HG02885 (cell line): ENCODE measurements at regions not wholly inside any gene's neighbourhood (a gene's known extent, or its start where the extent isn't known, plus 50 kb on each side); places are given as distances from the start of the nearest gene placed in this dataset.

Experiments used
- ATAC-seq: cut with Tn5 transposase; IDR thresholded peaks from one replicate; pipeline ENCODE4 v1.9.1; 2021; ENCODE audit warnings: mild to moderate bottlenecking; ENCODE audit not compliant: unreplicated experiment, poor library complexity

DNA sequence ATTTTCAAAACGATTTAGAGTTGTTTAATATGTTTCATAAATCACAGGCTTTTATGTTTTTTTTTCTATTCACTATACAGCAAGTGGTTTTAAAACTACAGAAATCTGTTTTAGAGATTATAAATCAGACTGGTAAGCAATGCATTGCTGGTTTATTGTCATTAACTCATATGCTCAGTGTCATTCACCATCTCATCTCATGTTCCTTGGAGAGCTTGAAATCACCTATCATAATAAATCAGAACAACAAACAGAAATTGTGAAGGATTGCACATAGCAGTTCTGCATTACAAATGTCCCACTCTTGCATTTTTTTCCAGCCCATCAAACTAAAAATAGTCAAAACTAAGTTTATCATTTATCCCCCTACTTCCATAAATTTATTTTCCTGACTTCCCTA is 470.8 kb downstream of the FSCB start:
- no peak for ATAC-seq

DNA sequence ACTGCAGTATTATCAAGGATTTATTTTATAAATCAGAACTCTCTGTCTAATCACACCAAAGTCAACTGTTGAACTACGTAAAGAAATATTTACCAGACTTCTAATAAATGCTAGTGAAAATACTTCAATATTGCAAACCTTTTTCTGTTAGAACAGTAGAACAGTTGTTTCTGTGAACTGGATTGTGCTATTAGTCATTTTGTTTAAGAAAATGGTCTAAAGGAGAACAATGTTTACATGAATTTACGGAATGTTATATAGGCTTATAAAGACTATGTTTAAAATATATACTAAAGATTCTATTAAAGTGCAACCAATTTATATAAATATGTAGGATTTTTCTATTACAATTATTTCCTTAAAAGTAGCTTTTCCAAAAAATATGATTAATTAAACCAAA is 471.4 kb downstream of the FSCB start:
- ATAC-seq, result no peak

DNA sequence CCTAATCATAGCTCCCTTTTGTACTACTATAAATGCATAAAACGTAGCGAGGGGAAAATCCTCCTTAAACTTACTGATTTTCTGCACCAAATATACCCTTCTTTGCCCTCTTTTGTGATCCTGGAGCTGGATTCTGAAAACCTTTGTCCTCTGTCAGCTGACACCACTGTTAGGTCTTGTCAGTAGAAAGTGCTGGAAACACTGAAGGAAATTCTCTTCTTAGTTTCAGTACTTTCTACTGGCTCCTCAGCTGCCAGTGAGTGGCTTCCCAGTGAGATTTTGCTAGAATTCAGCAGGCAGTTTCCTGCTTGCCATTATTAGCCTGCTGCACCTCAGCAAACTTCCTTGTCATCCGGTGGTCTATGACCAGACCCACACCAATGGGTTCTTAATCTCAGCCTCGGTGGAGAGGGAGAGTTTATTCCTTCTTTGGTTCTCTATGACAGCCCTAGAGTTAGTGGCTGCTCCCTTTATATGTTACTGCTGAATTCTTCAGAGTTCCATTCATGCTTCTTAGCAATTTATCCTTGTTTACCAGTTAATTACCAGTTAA is 476.2 kb downstream of the FSCB start:
- no peak for ATAC-seq

DNA sequence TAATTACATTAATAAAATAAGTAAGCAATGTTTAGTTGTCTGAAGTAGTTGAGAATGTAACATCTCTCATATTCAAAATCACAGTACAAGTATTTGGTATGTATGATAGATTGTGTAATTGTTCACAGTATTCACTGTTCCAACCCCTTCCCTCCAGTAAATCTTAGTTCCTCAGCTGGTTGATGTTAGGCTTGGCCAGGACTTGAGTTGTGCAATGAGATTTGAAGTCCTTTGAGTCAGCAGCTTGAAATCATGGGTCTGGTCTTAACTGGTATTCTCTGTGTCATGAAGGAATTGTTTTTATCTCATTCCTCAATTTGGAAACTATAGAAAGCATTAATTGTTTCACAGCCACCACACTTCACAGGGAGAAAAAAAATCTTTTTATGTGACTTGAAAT is 477.1 kb downstream of the FSCB start:
- ATAC-seq, result no peak

DNA sequence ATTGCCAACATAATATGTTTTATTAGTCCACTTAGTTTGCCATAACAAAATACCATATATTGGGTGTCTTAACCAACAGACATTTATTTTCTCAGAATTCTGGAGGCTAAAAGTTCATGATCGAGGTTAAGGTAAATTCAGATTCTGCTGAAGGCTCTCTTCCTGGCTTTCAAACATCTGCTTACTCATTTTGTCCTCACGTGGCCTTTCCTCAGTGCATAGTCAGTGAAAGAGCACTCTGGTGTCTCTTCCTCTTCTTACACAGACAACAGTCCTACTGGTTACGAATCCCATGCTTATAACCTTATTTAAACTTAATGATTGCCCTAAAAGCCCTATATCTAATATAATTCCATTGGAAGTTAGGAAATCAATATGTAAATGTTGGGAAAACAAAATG is 479.7 kb downstream of the FSCB start:
- ATAC-seq, result no peak

DNA sequence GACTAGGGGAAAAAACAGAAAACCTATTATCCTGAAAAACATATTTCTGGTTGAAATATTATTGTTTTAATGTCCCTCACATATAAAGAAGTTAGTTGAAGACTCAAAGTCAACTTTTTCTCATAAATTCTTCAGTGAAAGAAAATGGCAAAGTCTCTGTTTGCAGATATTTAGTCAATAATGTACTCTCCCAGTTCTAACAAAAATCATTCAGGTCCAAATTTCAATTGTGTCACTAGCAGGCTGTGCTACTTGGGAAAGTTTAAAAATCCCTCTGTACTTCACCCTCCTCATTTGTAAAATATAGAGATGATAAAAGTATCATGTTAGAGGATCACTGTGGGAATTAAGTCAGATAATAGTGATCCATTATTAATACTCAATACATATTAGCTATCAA is 496.5 kb downstream of the FSCB start:
- no peak for ATAC-seq

DNA sequence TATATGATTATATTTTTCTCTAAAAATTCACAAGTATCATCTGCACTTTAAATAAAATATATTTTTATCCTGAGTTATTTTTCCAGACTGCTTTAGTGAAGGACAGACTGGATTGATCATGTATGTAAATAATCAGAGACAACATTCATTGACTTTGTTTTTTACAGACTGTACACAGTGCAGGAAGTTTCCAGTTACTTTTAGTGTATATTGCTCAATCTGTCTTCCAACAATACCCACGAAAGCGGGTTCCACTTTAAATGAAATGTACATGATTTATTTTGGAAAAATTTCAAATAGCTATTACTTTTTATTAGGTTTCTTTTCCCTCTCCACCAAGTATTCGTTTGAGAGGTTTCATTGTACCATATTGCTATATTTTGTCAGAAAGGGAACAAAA is 497.0 kb downstream of the FSCB start:
- ATAC-seq, result no peak

DNA sequence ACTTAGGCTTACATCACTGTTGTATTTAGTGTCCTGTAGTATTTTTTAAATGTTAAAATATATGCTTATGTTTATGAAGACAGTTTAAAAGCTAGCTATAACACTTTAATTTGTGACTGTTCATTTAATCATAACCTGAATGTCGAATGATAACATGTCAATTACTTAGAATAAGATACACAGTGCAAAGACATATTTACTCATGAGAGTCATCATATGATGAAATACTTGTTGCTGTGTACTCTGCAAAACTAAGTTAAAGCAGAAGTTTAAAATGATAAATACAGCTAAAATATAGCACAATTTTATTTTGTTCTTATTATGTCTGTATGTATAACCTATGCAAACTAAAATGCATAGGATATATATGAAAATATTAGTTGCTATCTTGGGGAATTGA is 497.4 kb downstream of the FSCB start:
- no peak for ATAC-seq

DNA sequence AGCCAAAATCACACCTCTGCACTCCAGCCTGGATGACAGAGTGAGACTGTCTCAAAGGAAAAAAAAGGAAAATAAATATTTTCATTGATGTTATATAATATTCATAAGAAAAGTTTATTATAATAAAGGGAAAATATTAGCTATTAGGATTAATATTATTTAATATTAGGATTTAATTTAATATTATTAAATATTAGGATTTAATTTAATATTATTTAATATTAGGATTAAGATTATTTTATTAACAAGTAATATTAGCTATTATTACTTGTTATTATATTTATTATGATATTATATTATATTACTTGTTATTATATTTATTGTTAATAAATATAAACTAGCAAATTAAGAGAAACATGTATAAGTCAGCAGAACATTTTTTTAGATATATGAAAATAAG is 518.1 kb downstream of the FSCB start:
- ATAC-seq, result no peak

DNA sequence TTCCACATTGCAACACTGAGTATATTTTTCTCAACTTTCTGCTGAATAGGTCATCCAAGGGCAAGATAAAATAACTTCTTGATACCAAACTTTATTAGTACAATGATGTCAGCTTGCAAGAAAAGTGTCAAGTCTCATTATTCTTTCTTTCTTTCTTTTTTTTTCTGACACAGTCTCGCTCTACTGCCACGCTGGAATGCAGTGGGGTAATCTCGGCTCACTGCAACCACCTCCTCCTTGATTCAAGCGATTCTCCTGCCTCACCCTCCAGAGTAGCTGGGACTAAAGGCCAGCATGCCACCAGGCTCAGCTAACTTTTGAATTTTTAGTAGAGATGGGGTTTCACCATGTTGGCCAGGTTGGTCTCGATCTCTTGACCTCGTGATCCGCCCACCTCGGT is 523.4 kb downstream of the FSCB start:
- ATAC-seq, result no peak

DNA sequence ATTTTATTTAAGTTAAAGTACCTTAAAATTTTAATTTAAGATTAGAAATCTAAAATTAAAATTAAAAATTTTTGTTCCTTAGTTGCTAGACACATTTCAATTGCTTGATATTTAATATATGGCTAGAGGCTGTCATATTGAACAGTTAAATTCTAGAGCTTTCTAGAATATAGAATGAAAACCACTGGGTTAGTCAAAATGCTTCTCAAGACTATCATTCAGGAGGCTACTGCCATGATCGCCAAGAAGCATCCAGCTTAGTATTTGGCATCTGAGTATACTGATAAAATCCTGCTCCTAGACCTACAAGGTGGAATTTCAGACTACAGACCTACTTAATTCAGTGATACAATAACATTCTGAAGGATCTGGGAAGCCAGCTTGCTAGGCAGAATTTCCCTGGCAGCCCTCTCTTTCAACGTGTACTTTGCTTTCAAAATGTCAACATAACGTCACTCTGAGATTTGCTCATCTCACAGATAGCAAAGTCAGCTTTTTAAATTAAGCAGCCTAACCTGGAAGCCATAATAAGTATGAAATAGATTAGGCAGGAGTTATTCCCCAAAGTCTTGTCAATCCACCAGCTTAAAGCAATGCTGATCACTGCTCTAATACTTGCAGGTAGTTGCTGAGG is 525.8 kb downstream of the FSCB start:
- ATAC-seq, result no peak

DNA sequence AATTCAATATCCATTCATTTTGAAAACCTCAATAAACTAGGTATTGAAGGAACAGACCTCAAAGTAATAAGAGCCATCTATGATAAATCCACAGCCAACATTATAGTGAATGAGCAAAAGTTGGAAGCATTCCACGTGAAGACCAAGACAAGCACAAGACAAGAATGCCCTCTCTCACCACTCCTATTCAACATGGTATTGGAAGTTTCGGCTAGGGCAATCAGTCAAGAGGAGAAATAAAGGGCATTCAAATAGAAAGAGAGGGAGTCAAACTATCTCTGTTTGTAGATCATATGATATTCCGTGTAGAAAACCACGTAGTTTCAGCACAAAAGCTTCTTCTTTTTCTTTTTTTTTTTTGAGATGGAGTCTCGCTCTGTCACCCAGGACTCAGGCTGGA is 550.3 kb downstream of the FSCB start:
- no peak for ATAC-seq

DNA sequence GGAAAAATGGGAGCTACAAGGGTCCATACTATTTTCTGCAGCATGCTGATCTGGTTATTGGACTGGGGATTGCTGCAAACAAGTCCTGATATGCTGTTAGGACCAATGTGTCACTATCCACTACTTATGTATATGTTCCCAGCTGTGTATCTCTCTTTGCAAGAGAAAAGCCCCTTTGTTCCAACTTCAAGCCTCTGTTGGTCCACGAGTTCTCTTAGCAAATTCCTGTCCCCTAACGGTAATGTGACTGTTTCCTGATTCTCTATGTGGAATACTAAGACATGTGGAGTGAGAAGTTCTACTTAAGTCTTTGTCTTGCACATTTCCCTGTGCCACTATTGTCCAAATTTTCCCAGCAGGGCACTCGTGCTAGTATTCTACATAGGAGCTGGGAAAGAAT is 557.7 kb downstream of the FSCB start:
- no peak for ATAC-seq

DNA sequence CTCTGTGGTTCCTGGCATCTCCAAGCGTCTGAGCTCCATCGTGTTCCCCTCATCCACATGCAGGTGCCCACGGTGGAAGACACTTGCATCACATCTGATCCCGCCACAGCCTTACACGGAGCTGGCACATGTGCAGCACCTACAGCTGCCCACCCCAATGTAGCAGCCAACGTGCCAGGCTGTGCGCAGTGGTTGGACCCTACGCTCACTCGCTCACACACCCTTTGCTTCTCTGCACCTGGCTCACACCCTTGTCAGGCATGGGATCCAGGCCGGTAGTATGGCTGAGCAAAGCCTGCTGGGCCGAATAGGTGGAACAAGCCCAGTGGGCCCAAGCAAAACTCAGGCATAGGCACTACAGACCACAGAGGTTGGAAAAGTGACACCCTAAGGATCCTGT is 567.2 kb downstream of the FSCB start:
- no peak for ATAC-seq

DNA sequence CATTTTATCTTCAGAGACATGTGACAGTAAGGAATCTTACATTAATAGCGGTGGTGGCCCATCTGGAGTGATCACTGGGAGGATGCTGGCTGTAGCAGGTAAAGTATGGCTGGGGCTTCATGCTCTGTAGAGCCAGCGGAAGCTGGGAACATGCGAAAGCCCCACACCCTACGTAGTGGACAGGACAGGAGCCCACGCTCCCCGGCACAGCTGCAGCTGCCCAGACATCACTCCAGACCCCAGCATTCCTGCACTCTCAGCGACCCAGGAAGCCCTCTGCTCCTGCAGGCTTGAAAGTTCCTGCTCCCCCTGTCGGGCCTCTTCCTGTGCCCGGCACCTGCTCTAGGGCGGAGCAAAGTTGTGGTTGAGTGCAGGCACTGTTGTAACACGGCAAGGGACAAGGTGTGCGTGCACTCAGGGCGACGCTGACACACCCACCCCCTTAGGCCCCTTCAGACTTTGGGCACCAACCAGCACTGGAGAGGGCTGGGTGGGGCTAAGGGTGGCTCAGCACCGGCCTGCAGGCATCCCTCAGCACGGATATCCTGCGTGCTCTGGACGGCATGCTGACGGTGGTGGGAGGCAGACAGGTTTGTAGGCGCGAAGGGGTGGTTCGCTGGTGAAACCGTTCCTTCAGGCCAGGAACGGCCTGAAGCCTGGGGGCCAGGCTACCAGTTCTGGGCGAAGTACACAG is 568.3 kb downstream of the FSCB start:
- no peak for ATAC-seq

DNA sequence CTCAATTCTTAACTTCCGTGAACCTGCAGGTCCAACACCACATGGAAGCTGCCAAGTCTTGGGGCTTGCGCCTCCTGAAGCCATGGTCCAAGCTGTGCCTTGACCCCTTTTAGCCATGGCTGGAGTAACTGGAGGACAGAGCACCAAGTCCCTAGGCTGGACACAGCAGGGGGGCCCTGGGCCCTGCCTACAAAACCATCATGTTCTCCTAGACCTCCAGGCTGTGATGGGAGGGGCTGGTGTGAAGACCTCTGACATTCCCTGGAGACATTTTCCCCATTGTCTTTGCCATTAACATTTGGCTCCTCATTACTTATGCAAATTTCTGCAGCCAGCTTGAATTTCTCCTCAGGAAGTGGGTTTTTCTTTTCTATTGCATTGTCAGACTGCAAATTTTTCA is 570.1 kb downstream of the FSCB start:
- no peak for ATAC-seq

DNA sequence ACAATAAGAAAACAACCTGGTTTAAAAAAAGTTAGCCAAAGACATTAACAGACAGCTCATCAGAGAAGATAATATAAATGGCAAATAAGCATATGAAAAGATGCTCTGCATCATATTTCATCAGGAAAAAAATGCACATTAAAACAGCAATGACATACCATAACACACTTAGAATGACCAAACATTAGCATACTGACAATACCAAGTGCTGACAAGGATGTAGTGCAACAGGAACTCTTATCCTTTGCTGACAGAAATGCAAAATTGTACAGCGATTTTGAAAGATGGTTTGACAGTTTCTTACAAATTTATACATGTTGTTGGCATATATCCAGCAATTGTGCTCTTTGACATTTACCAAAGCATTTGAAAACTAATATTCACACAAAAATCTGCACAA is 573.0 kb downstream of the FSCB start:
- no peak for ATAC-seq

DNA sequence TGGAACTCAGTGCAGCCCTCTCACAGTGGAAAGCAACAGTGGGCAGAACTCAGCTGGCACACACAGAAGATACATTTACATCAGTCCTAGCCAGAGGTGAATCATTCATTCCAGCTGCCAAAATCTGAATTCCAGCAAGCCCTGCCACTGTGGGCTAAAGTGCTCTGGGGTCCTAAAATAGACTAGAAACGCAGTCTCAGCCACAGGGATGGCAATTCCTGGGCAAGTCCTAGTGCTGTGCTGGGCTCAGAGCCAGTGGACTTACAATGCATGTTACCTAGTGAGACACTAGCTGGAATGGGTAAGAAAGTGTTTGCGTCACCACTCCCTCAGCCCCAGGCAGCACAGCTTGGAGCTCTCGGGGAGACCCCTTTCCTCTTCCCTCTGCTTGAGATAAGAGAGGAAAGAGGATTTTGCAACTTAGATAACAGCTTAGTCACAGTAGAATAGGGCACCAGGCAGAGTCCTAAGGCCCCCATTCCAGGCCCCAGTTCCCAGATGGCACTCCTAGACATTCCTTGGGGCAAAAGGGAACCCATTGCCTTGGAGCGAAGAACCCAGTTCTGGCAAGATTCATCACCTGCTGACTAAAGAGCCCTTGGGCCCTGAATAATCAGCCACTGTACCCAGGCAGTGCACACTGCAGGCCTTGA is 592.9 kb downstream of the FSCB start:
- no peak for ATAC-seq

DNA sequence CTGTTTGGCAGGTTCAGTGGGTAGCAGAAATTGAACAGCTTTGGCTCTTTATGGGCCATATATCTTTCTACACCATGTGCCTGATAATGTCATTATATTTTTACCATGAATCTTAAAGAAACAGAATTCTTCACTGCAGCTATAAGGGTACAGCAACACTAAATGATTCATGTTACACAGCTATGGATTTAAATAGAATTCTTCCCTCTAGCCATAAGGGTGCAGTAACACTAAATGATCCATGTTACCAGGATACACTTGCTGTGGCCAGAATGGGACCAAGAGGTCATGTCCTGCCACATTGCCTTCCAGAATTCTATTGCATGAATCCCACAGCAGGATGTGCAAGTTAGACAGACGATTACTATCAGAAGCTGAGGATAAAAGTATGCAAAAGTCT is 603.9 kb downstream of the FSCB start:
- ATAC-seq, result no peak

DNA sequence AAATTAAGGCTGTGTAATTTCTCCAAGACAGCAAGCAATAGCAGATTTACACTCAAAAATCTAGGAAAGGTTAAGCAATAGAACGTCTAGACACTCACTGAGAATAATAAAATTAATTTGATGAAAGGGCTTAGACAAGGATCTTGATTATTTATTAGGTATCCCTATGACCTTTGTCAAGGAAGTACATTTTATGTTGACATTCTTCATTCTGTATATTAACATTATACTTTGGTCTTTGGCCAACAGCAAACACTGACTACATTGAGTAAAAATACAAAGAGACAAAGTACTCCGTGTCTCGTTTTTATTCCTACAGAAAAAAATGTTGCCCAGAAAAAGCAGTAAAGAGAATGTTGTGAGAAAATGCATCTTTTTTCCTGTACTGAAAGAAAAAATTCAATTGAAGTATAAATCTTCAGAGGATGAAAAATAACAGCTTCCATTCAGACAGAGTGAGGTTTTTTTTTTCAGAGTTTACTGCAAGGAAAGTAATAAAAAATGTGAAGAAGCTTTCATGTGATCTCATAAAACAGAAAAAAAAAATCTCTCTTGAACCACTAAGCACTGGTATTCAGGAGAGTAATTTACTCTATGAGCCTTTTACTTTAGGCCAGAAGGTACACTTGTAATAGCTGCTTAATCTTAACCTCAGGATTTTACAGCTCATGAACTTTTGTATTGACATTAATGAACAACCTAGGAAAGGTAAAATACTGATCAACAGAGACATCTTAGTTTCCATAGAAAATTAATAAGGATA is 605.0 kb downstream of the FSCB start:
- no peak for ATAC-seq

DNA sequence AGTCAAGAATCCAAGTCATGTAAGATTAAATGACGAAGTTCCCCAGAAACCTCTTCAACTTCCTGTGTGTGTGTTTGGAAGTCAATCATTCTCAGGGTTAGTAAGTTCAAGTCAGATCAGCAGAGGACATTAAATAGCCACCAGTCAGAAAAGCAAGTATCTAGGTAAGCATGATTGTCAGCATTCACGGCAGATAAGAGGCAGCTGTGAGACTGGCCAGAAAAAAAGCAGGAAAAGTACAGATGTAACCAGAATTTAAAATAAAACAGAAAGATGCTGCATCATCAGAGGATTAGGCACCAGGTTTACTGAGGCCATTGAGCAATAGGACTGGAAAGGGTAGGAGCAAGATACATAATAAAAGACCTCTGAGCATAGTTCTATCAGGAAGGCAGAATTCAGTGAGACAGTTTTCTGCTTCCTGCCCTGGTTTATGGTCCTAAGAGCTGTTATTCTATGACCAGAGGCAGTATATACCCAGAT is 606.9 kb downstream of the FSCB start:
- no peak for ATAC-seq
